ENCODE measurements at regions not wholly inside any gene's neighbourhood (a gene's known extent, or its start where the extent isn't known, plus 50 kb on each side); places are given as distances from the start of the nearest gene placed in this dataset.

DNA sequence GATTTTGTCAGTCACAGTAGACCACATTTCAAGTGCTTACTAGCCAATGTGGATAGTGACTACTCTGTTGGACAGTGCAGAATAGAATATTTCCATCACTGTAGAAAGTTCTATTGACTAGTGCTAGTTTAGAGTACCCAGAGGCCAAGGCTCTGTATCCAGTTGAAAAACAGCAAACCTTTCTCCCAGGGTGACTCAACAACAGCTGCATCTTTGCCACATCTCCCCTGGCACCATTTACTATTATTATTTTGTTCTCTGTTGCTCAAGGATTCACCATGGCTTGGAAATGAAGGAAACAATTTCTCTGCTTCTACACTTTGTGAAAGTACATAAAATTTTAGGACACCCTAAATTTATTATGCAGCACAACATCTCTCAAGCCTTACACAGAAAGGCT is 85.3 kb upstream of the WDR26 start:
- TF ChIP-seq, protein P1, sequence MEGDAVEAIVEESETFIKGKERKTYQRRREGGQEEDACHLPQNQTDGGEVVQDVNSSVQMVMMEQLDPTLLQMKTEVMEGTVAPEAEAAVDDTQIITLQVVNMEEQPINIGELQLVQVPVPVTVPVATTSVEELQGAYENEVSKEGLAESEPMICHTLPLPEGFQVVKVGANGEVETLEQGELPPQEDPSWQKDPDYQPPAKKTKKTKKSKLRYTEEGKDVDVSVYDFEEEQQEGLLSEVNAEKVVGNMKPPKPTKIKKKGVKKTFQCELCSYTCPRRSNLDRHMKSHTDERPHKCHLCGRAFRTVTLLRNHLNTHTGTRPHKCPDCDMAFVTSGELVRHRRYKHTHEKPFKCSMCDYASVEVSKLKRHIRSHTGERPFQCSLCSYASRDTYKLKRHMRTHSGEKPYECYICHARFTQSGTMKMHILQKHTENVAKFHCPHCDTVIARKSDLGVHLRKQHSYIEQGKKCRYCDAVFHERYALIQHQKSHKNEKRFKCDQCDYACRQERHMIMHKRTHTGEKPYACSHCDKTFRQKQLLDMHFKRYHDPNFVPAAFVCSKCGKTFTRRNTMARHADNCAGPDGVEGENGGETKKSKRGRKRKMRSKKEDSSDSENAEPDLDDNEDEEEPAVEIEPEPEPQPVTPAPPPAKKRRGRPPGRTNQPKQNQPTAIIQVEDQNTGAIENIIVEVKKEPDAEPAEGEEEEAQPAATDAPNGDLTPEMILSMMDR (IDR thresholded peaks at IDR 0.05; ENCODE audit: control extremely low read depth, extremely low read depth, low read depth, missing control alignments) = no peak
- no peak for DNase-seq (ENCODE audit: extremely low spot score)
- ChIA-PET CTCF (interaction anchor here (1.9 kb wide), 1 partner anchor 403 kb away, joined by 3 read pairs; no protein-coding TSS in a partner anchor), POLR2A (no interaction called here)

DNA sequence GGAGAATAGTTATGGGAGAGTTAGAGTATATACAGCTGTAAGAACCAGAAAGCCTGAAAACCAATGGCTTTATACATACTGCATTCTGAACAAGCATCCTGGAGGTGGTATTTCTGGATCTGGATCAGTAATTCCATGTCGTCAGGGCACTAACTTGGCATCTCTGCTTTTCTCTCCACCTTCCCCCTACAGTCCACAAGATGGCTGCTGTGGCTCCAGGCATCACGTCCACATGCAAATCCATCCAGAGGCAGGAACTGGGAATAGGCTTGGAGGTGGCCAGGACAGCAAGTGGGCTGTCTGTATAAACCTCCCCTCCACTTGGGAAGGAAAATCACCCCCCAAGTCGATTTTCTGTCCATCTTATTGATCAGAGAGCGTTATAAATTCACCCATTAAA is 86.2 kb upstream of the WDR26 start:
- ChIA-PET CTCF (interaction anchor here (1.9 kb wide), 1 partner anchor 402 kb away, joined by 3 read pairs; no protein-coding TSS in a partner anchor), POLR2A (no interaction called here)
- no peak for DNase-seq (ENCODE audit: extremely low spot score)
- TF ChIP-seq, protein P1 (IDR thresholded peaks at IDR 0.05; ENCODE audit: control extremely low read depth, extremely low read depth, low read depth, missing control alignments) = no peak

DNA sequence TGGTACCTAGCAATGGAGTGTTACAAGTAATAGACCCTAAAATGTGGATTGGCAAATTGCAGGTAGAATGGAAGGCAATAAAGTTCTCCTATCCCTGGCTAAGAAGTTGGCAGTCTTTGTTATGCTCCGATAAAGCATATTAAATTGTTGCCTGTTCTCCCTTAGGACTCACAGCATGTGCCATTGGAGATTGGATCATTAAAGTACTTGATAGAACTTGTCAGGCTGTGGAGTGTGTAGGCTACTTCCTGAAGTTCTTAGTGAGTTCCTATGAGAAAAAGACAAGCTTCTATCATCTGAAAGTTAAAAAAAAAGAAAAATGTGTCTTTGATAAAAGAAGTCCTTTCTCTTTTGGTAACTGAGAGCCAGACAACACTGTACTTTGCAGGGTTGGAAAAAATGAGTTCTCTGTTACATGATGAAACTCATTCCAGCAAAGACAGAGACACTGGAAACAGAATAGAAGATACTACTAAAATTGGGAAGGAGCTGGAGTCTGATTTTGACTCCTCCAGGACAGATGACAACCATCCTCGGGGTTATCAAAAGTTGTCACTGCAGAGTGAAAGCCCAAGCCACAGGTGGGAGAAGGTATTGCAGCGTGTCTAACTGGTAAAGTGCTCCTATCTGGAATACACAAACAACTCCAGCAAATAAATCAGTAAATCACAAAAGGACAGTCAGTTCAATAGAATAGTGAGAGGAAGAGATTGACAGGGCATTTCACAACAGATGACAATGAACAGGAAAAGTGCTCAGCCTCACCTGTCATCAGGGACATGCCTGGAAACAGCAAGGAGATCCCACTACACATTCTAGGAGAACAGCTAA is 87.5 kb upstream of the WDR26 start:
- CTCF ChIA-PET = interaction anchor here (1.1 to 5.9 kb wide), 4 partner anchors 8 to 400 kb away, joined by 3 to 50 read pairs (median 4); no protein-coding TSS in a partner anchor
- TF ChIP-seq, protein P1 (IDR thresholded peaks at IDR 0.05; ENCODE audit: control extremely low read depth, extremely low read depth, low read depth, missing control alignments) = no peak
- POLR2A ChIA-PET = no interaction called here
- DNase-seq (ENCODE audit: extremely low spot score) = no peak

DNA sequence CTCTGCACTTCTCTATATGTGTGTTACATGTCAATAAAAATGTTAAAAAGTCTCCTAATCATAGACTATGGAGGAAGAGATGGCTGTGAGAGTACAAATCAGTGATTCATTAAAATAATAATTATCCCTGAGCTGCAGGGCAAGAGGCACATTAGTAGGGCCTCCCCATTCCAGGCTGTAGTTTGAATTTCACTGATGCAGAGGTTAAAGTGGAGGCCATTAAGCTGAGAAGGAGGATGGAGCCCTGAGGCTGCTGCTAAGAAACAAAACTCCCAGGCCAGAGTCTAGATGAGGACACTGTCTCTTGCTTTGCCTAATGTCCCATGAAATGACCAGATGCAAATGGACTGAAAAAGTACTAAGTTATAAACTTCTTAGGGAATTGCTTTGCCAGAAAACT is 89.1 kb upstream of the WDR26 start:
- DNase-seq (ENCODE audit: extremely low spot score) = no peak
- POLR2A ChIA-PET = no interaction called here
- CTCF ChIA-PET = interaction anchor here (0.7 to 5.9 kb wide), 2 partner anchors 10 to 15 kb away, joined by 3 to 50 read pairs; no protein-coding TSS in a partner anchor
- TF ChIP-seq, protein P1 (IDR thresholded peaks at IDR 0.05; ENCODE audit: control extremely low read depth, extremely low read depth, low read depth, missing control alignments) = no peak

DNA sequence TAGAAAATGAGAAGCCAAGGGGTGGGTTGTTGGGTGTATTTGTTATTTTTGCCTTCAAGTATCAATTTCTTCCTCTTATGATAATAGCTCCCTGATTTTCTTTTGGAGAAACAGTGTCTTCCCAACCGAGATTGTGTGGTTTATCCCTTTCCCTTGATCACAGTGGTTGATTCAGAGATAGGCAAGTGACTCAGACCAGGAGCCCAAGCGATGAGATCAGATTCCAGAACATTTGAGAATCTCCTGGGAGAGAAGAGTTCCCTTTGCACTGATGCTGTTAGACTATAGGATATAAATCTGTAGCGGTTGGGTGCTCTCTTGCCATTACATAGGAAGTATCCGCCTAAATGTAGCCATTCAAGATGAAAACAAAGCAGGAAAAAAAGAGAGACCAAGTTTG is 90.1 kb upstream of the WDR26 start:
- POLR2A ChIA-PET = no interaction called here
- TF ChIP-seq, protein P1 (IDR thresholded peaks at IDR 0.05; ENCODE audit: control extremely low read depth, extremely low read depth, low read depth, missing control alignments) = no peak
- CTCF ChIA-PET = interaction anchor here (1.4 to 5.9 kb wide), 2 partner anchors 11 to 14 kb away, joined by 4 to 50 read pairs; no protein-coding TSS in a partner anchor
- DNase-seq (ENCODE audit: extremely low spot score) = no peak

DNA sequence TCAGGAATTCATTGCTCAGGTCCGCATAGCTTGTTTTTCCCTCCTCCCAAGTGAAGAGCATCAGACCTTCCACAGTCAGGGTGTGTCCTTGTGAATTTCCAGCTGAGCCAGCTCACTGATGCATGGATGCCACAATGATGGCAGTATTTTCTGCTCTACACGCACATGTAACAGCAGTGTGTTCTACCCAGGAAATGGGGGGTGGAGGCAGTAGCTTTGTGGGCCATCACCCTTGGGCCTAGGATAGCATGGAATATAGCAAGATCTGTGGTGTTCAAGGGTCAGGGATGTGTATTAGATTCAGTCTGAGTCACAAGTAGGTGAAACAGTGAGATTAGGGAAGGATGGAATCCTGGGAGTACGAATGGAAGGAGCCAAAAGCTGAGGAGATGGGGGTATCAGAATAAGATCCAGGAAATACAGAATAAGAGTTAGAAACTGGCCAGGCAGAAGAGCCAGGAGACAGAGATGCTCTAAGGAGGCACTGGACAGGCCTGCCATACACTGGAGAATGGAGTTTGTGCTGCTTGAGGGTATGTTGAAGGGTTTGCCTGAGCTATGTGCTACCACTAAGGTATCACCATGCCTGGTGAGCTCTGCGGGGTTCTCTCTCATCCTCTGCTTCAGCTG is 90.6 kb upstream of the CNIH3 start:
- ChIA-PET CTCF (interaction anchor here (1.4 to 5.9 kb wide), 2 partner anchors 12 to 13 kb away, joined by 4 to 50 read pairs; no protein-coding TSS in a partner anchor), POLR2A (no interaction called here)
- no peak for DNase-seq (ENCODE audit: extremely low spot score)
- TF ChIP-seq, protein P1 (IDR thresholded peaks at IDR 0.05; ENCODE audit: control extremely low read depth, extremely low read depth, low read depth, missing control alignments) = no peak

All from GM10248 (cell line).